Activated CD4-positive, alpha-beta T cell treated with anti-CD3 and anti-CD28 coated beads, Interleukin-2, amount 10 ng/mL, durations not matched to agents 7 days and 5 days (primary cell): ENCODE measurements at regions not wholly inside any gene's neighbourhood (a gene's known extent, or its start where the extent isn't known, plus 50 kb on each side); places are given as distances from the start of the nearest gene placed in this dataset.

Experiments used
- CTCF ChIA-PET: fragments of 350-600 bp; sonication (Branson Sonifier 250); formaldehyde crosslinking; loops from one replicate; lab custom pipeline; 2021; ENCODE audit warnings: antibody characterized with exemption; lab: Charles Lee
- POLR2A ChIA-PET: fragments of 350-600 bp; sonication (Branson Sonifier 250); formaldehyde crosslinking; loops from one replicate; lab custom pipeline; 2021; ENCODE audit warnings: antibody characterized with exemption; lab: Charles Lee
- DNase-seq: peaks from one replicate; pipeline ENCODE4 v3.0.0-alpha.2; 2020
- H3K27ac Mint-ChIP-seq: one replicate; pipeline ENCODE4 v1.8.0; 2021; ENCODE audit warnings: mild to moderate bottlenecking, moderate library complexity, mixed read lengths
- H3K27me3 Mint-ChIP-seq: one replicate; pipeline ENCODE4 v1.8.0; 2021; ENCODE audit warnings: mixed read lengths
- H3K36me3 Mint-ChIP-seq: one replicate; pipeline ENCODE4 v1.8.0; 2021; ENCODE audit warnings: low read depth, mixed read lengths
- H3K4me1 Mint-ChIP-seq: one replicate; pipeline ENCODE4 v1.8.0; 2021; ENCODE audit warnings: mixed read lengths
- H3K4me3 Mint-ChIP-seq: one replicate; pipeline ENCODE4 v1.8.0; 2021; ENCODE audit warnings: mild to moderate bottlenecking, moderate library complexity, mixed read lengths
- H3K9me3 Mint-ChIP-seq: one replicate; pipeline ENCODE4 v1.8.0; 2021; ENCODE audit warnings: mixed read lengths

- Mint-ChIP-seq H3K27ac (no peak overlapping the region), H3K4me1 (no peaks in the 10 kb centered on the region), H3K4me3 (no peak overlapping the region), H3K9me3 (peaks cover 4% of the 10 kb centered on the region), H3K36me3 (no peaks in the 10 kb centered on the region), H3K27me3 (no peaks in the 10 kb centered on the region)
- DNase-seq = no peak
- POLR2A ChIA-PET = no interaction called here
- CTCF ChIA-PET = no interaction called here
These were observed 485.9 kb upstream of the KLF4 start for GRCh38 chr9:107975426-107976010.

- H3K27ac Mint-ChIP-seq = no peak overlapping the region
- no peaks in the 10 kb centered on the region for H3K27me3 Mint-ChIP-seq
- POLR2A ChIA-PET = no interaction called here
- DNase-seq = no peak
- peaks cover 4% of the 10 kb centered on the region for H3K9me3 Mint-ChIP-seq
- no peak overlapping the region for H3K4me3 Mint-ChIP-seq
- no peaks in the 10 kb centered on the region for H3K4me1 Mint-ChIP-seq
- H3K36me3 Mint-ChIP-seq = no peaks in the 10 kb centered on the region
- CTCF ChIA-PET = no interaction called here
These were observed 483.9 kb upstream of the KLF4 start for GRCh38 chr9:107973451-107973850.

- H3K27me3 Mint-ChIP-seq = no peaks in the 10 kb centered on the region
- ChIA-PET CTCF (no interaction called here), POLR2A (no interaction called here)
- H3K36me3 Mint-ChIP-seq = no peaks in the 10 kb centered on the region
- H3K27ac Mint-ChIP-seq = no peak overlapping the region
- no peaks in the 10 kb centered on the region for H3K4me1 Mint-ChIP-seq
- DNase-seq = no peak
- H3K4me3 Mint-ChIP-seq = no peak overlapping the region
- H3K9me3 Mint-ChIP-seq = peaks cover 4% of the 10 kb centered on the region
These were observed 482.8 kb upstream of the KLF4 start for GRCh38 chr9:107972346-107972745.

- no peak for DNase-seq
- ChIA-PET POLR2A (no interaction called here), CTCF (no interaction called here)
- Mint-ChIP-seq H3K27ac (no peak overlapping the region), H3K27me3 (no peaks in the 10 kb centered on the region), H3K4me3 (no peak overlapping the region), H3K4me1 (no peaks in the 10 kb centered on the region), H3K9me3 (peaks cover under 1% of the 10 kb centered on the region), H3K36me3 (no peaks in the 10 kb centered on the region)
These were observed 481.7 kb upstream of the KLF4 start for GRCh38 chr9:107971241-107971640.

GRCh38 chr9:107970726-107971125, 481.2 kb upstream of the KLF4 start:
- DNase-seq = no peak
- no peak overlapping the region for H3K27ac Mint-ChIP-seq
- ChIA-PET CTCF (no interaction called here), POLR2A (no interaction called here)
- H3K4me3 Mint-ChIP-seq = no peak overlapping the region
- no peaks in the 10 kb centered on the region for H3K4me1 Mint-ChIP-seq
- H3K9me3 Mint-ChIP-seq = no peaks in the 10 kb centered on the region
- H3K36me3 Mint-ChIP-seq = no peaks in the 10 kb centered on the region
- H3K27me3 Mint-ChIP-seq = no peaks in the 10 kb centered on the region

- H3K36me3 Mint-ChIP-seq = no peaks in the 10 kb centered on the region
- no peak overlapping the region for H3K27ac Mint-ChIP-seq
- no peaks in the 10 kb centered on the region for H3K9me3 Mint-ChIP-seq
- POLR2A ChIA-PET = no interaction called here
- no peak for DNase-seq
- no peaks in the 10 kb centered on the region for H3K4me1 Mint-ChIP-seq
- no peak overlapping the region for H3K4me3 Mint-ChIP-seq
- no peaks in the 10 kb centered on the region for H3K27me3 Mint-ChIP-seq
- CTCF ChIA-PET = no interaction called here
These were observed 480.2 kb upstream of the KLF4 start for GRCh38 chr9:107969727-107970126.

GRCh38 chr9:107969141-107969540, 479.6 kb upstream of the KLF4 start:
- Mint-ChIP-seq H3K9me3 (no peaks in the 10 kb centered on the region), H3K27me3 (no peaks in the 10 kb centered on the region), H3K4me3 (no peak overlapping the region), H3K4me1 (no peaks in the 10 kb centered on the region), H3K27ac (no peak overlapping the region), H3K36me3 (no peaks in the 10 kb centered on the region)
- ChIA-PET POLR2A (no interaction called here), CTCF (no interaction called here)
- no peak for DNase-seq

GRCh38 chr9:107963246-107963645, 473.7 kb upstream of the KLF4 start:
- CTCF ChIA-PET = no interaction called here
- no peak for DNase-seq
- no peak overlapping the region for H3K27ac Mint-ChIP-seq
- no peaks in the 10 kb centered on the region for H3K4me1 Mint-ChIP-seq
- H3K27me3 Mint-ChIP-seq = no peaks in the 10 kb centered on the region
- H3K9me3 Mint-ChIP-seq = no peaks in the 10 kb centered on the region
- H3K4me3 Mint-ChIP-seq = no peak overlapping the region
- POLR2A ChIA-PET = no interaction called here
- no peaks in the 10 kb centered on the region for H3K36me3 Mint-ChIP-seq

GRCh38 chr9:107960916-107961315, 471.3 kb upstream of the KLF4 start:
- no peak overlapping the region for H3K27ac Mint-ChIP-seq
- H3K4me1 Mint-ChIP-seq = no peaks in the 10 kb centered on the region
- POLR2A ChIA-PET = no interaction called here
- CTCF ChIA-PET = no interaction called here
- H3K9me3 Mint-ChIP-seq = no peaks in the 10 kb centered on the region
- H3K36me3 Mint-ChIP-seq = no peaks in the 10 kb centered on the region
- H3K4me3 Mint-ChIP-seq = no peak overlapping the region
- DNase-seq = no peak
- H3K27me3 Mint-ChIP-seq = no peaks in the 10 kb centered on the region

GRCh38 chr9:107954312-107954711, 464.7 kb upstream of the KLF4 start:
- ChIA-PET POLR2A (no interaction called here), CTCF (no interaction called here)
- Mint-ChIP-seq H3K36me3 (no peaks in the 10 kb centered on the region), H3K9me3 (no peaks in the 10 kb centered on the region), H3K4me1 (no peaks in the 10 kb centered on the region), H3K27me3 (no peaks in the 10 kb centered on the region), H3K27ac (no peak overlapping the region), H3K4me3 (no peak overlapping the region)
- DNase-seq = no peak

- DNase-seq = no peak
- no peaks in the 10 kb centered on the region for H3K27me3 Mint-ChIP-seq
- no peaks in the 10 kb centered on the region for H3K9me3 Mint-ChIP-seq
- ChIA-PET CTCF (no interaction called here), POLR2A (no interaction called here)
- no peak overlapping the region for H3K27ac Mint-ChIP-seq
- H3K36me3 Mint-ChIP-seq = no peaks in the 10 kb centered on the region
- no peak overlapping the region for H3K4me3 Mint-ChIP-seq
- H3K4me1 Mint-ChIP-seq = no peaks in the 10 kb centered on the region
These were observed 464.1 kb upstream of the KLF4 start for GRCh38 chr9:107953556-107954125.

- Mint-ChIP-seq H3K27me3 (no peaks in the 10 kb centered on the region), H3K4me1 (no peaks in the 10 kb centered on the region), H3K9me3 (no peaks in the 10 kb centered on the region), H3K4me3 (no peak overlapping the region), H3K27ac (no peak overlapping the region), H3K36me3 (no peaks in the 10 kb centered on the region)
- ChIA-PET CTCF (no interaction called here), POLR2A (no interaction called here)
- DNase-seq = no peak
These were observed 463.2 kb upstream of the KLF4 start for GRCh38 chr9:107952773-107953172.

GRCh38 chr9:107951511-107951910, 461.9 kb upstream of the KLF4 start:
- no peak overlapping the region for H3K27ac Mint-ChIP-seq
- no peaks in the 10 kb centered on the region for H3K4me1 Mint-ChIP-seq
- H3K9me3 Mint-ChIP-seq = no peaks in the 10 kb centered on the region
- H3K36me3 Mint-ChIP-seq = no peaks in the 10 kb centered on the region
- H3K4me3 Mint-ChIP-seq = no peak overlapping the region
- no peaks in the 10 kb centered on the region for H3K27me3 Mint-ChIP-seq
- ChIA-PET POLR2A (no interaction called here), CTCF (interaction anchor here (0.5 kb wide), 1 partner anchor 186 kb away, joined by 3 read pairs; no protein-coding TSS in a partner anchor)
- DNase-seq = no peak

GRCh38 chr9:107949061-107949460, 459.5 kb upstream of the KLF4 start:
- H3K36me3 Mint-ChIP-seq = no peaks in the 10 kb centered on the region
- no peaks in the 10 kb centered on the region for H3K27me3 Mint-ChIP-seq
- H3K4me3 Mint-ChIP-seq = no peak overlapping the region
- H3K27ac Mint-ChIP-seq = no peak overlapping the region
- CTCF ChIA-PET = no interaction called here
- POLR2A ChIA-PET = no interaction called here
- no peaks in the 10 kb centered on the region for H3K4me1 Mint-ChIP-seq
- DNase-seq = no peak
- no peaks in the 10 kb centered on the region for H3K9me3 Mint-ChIP-seq
